Iris pigment epithelial cell (primary cell): ENCODE measurements at regions not wholly inside any gene's neighbourhood (a gene's known extent, or its start where the extent isn't known, plus 50 kb on each side); places are given as distances from the start of the nearest gene placed in this dataset.

Experiments used
- DNase-seq: peaks from one replicate; pipeline ENCODE4 v3.0.0-alpha.2; 2011; ENCODE audit warnings: low read depth

DNA sequence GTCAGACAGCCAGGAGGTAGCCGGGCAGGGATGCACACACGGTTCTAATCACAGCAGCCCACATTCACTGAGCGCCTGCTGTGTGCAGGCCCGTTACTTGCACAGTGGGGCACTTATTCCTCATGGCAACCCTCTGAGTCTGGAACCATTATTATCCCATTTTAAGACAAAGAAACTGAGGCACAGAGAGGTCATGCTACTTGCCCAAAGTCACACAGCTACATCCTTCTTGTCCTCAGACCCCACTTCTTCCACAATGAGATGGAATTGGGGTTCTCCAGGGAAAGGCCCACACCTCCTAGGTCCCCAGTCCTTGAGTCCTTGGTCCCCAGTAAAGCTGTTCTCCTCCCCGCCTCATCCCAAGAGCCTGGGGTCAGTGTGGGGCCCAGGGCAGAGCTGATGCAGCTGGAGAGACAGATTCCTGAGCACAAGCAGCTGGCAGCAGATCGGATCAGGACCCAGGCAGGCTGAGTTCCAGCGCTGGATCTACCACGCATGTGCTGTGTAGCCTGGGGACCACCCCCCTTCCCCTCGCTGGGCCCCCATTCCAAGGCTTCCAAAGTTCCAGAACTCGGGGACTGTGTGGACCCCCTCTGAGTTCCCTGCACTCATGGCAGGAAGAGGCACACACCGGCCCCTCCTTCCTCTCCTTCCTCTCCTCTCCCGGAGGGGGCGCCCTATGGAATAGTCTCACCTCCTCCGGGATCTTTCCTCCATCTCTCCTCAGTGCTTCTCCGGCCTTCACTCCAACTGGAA lies 393.4 kb downstream of the MATN1 start:
- no peak for DNase-seq

DNA sequence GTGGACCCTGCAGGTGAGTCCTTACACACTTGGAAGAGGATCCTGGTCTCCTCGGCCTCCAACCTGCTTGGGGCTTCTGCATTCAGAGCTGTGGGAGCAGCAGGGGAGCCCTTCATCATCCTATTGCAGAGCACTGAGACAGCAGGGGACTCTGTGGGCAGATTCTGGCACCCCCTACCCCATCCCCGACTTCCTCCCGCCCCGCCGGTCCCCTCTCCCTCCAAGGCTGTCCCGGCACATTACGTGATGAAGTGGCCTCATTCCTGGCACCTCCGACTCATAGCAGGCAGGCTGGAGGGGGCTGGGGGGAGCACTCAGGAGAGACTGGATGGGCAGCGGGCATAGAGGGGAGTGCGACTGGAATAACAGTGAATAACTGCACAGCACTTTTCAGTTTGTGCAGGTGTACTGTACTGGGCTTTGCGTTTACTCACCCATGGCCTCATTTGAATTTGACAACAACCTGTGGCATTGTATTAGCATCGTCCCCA lies 394.1 kb downstream of the MATN1 start:
- DNase-seq, result no peak

DNA sequence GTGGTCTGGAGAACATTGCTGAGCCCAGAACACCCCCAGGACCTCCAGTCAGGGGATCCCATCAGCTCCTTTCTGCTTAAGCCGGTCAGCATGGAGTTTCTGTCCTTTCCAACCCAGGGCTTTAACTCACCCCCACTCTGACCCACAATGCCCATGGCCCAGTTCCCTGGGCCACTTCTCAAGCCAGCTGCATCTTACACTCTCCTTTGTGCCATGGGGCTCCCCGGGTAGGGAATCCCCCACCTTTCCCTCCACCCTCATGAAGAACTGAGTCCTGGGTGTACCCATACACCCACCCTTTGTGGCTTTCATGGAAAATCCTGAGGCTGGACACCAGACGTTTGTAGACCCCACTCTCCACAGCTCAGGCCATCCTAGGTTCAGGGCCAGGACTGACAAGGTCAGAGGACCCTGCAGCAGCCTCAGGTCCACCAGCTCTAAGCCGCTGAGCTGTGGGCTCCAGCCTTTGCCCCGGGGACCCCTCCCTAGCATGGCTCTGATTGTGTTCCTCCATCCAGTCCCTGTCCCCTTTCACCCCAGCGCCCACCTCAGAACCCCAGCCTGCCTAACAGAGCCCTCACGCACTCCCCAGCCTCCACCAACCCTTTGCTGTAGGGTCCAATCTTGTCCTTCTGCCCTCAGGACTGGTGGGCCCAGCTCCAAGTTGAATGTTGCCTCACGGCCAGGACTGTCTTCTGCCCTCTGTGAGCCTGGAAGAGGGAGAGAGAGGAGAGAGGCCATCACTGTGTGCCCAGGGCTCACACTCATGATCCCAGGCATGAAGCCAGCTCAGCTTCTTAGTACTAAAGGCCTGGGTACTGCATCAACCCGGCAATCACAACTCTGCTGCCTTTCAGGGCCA lies 394.8 kb downstream of the MATN1 start:
- DNase-seq, result no peak

DNA sequence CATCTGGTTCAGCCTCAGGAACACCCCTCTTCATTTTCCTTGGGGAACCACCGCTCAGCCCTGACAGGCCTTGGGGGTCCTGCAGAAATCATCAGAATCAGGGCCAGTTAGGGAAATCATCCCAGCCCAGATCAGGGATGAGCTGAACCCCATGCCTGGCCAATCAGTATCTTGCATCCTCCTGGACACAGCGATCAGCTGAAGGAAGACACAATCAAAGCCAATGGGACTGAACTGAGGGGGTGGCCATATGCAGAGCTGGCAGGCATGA lies 395.4 kb downstream of the MATN1 start:
- no peak for DNase-seq

DNA sequence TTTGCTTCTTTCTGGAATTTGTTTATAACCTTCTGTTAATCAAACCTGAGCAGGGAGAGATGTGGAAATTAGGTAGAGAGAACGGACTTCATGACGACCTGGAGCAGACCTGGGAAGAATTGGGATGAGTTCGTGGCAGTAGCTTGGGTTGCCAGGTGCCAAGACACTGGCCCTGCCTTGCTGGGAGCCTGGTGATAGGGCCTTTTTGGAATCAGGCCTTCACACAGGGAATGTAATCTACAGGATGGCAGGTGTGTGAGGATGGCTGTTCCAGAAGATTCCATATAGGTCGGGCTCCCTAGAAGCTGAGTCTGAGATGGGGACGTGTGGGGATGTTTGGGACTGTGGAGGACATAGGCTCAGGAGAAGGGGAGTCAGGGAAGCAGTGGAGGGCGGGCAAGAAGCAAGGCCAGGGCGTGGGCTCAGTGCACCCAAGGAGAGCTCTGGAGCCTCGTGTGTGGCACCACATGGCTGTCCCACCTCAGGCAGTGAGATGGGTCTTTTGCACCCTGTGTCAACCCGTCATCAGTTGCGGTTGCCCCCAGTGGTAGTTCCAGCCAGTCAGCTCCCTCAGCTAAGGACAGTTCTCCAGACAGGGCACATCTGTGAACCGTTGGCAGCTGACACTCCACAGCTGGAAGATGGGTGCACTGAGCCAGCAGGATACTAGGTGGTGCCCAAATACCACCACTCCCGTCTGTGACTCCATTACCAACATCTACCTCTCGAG lies 395.9 kb downstream of the MATN1 start:
- DNase-seq, result no peak

DNA sequence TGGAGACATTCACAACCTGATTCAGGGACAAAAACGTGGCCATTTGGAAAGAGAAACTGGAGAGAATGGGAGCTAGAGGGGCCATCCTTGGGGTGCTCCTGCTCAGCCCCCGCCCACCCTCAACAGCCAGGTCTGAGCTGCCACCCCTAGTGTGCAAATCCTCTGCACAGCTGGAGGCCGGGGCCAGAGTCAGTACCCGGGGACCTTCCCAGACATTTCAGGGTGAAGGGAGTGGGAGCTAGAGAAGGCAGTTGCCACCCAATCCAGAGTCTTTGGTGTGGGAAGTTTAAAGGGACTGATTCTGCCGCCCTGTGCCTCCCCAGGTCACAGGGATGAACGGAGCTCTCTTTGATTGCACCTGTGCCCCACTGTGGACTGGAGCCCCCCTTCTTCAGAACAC lies 397.4 kb downstream of the MATN1 start:
- no peak for DNase-seq

DNA sequence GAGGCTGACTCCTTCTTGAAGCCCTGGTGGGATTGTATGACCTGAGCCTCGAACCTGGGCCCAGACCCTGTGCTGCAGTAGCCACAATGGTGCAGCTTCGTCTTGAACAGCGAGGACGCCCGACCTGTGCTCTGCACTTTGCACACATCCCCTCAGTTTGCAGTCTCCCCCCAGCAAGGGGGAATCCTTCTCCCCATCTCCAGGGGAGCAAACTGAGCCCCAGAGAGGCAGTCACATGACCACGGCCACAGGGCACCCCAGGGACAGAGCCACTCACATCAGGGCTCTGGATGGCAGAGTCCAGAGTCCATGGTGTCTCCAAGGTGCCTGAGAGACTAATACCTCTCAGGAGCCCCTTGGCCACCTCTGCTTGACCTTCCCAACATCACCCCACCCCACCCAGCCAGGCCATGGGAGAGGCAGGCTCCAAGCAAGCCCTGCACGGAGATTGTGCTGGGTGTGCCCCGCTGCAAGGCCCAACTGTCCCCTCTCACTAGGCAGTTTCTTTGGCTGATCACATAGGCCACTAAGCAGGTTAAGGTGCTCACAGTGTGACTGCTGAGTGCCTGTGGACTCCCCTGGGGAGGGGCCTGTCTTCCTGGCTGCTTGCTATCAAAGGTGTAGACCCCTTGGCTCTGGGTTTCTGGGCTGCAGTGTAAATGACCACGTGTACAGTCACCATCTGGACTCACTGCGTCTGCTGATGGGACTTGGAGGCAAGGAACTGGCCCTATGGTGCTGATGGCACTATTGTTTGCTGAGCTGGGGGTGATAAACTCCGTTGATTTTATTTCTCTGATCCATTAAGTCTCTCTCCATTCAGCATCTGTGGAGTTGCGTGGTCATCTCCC lies 398.1 kb downstream of the MATN1 start:
- no peak for DNase-seq

DNA sequence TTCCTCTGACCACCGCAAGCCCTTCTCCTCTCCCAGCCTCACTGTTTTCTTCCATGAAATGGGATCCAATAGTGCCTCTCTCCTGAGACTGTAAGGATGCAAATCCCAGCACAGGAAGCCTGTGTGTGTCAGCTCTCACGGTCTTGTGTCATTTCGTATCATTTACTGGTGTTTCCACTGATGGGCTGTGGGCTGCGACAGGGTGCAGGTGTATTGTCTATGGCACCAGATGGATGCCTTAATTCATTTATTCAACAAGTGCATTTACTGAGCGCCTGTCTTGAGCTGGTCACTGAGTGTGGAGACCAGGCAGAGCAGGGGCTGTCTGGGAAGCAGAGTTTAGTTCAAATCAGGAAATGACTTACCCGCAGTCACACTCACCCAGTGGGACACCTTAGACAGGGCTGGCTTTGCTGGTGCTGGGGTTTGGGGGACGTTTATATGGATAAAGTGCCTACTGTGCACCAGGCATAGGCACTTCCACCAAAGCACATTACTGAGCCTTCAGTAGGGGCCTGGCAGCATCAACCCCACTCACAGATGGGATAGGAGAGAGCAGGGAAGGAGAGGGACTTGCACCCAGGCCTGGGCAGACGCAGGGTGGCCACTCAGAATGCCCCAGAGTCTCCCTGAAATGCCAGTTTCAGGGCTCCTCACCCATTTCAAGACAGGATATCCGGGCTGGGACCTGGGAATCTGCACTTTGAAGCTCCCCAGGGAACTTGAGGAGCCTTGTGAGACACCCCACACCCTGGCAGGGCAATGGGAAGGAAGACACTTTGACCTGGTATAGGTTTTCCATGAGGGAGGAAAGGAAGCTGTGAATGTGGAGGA lies 398.9 kb downstream of the MATN1 start:
- no peak for DNase-seq

DNA sequence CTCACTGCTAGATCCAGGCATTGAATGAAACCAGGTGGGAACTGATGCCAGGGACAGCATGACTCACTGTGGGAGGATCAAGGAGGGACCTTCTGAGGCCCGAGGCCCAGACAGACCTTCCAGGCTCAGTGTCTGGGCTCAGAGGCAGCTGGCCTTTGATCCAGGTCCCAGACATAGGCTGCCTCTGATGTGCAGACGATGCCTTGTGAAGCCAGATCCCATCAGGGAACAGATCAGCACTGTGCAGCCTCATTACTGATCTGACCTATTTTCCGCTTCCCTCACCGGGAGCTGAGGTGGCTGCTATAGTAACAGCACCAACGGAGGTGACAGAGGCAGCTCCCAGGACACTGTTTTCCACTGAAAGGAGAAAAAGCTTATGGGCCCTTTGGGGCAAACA lies 399.5 kb downstream of the MATN1 start:
- DNase-seq, result no peak

DNA sequence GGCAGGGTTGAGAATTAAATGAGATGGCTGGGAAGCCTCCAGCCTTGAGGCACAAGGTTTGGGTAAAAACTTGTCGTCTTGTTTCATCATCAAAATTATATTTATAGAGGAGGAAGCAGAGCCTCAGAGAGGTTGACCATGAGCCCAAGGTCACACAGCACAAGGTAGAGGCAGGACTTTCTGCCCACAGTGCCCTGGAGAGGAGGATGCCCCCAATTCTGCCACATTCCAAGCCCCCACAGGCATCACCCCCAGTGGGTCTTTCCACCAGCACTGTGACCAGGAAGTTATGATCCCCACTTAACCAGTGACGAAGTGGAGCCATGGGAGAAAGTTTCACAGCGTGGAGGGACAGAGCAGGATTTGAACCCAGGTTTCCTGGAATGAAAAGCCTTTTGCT lies 400.0 kb downstream of the MATN1 start:
- DNase-seq, result no peak

DNA sequence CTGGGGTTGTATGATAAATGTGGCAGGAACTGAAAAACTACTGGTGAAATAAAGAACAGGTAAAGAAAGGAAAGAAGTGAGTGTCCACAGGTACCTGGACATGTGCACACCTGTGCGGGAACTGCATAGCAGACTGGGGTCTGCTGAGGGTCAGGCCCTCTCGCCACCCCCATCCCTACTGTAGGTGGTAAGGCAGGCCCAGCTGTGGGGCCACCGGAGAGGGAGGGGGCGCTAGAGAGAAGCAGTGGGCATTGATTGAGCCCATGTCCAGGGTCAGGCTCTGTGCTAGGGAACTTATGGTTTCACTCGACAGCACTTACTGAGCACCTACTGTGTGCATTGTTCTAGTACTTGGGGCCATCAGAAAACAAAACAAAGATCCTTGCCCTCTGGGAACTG lies 400.5 kb downstream of the MATN1 start:
- no peak for DNase-seq

DNA sequence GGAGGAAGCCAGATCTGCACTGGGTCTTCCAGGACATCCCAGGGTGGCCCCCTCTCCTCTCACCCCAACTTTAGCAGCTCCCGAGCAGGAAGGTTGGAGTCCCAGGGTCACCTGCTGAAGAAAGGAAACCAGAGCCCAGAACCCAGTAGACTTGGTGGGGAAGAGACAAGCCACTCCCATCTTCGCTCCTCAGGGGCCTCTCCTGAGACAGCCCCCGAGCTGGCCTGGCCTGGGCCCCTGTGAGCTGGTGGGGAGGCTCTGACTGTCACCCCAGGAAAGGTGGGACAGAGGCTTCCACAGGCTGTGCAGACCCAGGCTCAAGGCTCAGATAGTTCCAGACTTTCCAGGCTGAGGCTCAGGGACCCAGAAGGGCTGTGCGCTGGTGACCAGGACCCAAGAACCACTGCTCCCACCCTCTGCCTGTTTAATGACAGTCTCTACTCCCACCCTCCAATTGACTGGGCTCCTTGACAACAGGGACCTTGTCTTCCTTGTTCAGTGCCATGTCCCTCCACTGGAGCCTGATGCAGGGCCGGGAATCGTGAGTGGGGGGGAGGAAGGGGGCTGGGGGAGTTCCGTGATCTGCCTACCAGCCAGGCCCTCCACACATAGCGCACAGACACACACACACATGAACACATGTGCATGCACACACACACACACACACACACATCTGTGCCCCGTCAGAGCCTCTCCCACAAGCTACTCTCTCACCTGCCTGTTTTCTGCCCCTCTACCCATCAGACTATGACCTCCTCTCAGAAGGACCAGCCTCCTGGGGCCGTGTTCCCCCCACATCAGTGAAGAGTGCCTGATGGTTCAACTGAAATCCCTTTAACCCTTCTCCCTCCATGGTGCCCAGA lies 401.2 kb downstream of the MATN1 start:
- no peak for DNase-seq

DNA sequence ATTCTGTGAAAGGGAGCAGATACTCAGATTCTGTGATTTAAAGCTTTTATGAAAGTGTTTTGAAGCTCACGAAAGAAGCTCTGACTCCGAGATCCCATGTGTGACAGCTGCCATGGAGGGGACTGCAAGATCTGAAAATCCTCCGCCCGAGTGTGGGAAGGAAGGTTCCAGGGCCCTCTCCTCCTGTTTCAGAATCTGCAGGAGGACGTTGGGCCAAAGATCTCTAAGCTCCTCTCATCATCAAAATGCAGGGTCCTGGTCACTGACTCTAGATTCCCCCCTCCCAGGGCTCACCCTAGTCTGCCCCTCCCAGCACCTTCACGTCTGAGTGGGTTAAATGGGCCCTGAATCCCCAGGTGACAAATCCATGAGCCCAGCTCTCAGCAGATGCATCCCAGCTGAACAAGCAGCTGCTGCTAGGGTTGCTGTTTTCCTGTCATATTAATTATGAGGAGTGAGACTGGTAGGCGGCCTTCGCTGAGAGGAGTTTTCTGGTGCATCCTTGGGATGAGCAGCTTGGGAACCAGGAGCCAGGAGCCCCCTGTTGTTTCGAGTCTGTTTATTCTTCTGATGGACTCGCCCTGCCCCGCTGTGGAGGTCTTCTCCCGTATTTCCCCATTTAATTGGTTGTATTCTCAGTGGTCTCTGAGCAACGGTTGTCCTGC lies 402.0 kb downstream of the MATN1 start:
- DNase-seq, result no peak

DNA sequence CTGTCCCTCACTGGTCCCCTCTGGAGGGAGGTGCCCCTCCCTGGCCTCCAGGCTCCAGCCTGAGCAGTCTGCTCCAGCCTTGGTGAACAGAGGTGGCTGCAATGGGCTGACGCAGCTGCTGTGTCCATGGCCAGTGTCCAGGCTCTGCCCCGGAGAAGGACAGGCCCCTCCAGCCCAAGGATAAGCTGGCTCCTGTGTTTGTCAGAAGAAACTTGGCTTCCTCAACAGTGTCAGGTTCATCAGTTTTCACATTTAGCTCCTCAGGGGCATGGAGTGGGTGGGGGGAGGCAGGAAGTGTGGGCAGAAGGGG lies 402.8 kb downstream of the MATN1 start:
- DNase-seq, result no peak

DNA sequence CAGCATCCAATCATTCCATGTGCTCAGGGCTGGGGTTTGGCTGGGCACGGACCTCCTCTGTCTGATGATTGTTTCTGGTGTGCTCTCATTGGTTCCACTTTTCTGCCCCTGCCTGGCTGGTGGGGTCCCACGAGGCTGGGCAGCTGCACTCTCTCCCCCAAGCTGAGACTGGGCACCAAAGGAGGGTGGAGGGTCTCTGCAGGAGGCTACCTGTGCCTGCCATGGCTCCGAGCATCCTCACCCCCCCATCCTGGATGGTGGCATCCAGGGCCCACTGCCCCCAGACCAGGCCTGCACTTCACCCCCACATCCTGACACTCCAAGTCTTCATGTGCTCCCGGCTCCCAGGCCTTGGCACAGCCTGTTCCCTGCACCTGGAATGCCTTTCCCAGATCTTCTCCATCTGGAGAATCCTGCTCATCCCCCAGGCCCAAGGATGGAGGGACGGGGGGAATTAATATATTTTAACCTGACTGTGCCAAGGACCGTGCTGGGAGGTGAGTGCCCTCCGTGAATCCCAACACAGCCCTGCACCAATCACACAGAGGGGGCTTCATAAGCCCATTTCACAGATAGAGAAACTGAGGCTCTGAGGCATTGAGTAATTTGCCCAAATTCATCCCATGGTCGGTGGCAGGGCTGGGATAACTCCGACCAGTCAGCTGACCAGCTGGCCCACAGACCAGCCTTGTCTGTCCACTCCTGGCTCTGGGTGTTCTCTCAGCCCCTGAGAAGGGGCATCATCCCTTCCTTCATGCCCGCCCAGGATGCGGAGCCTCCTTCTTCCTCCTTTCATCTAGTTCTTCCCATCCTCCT lies 403.4 kb downstream of the MATN1 start:
- no peak for DNase-seq

DNA sequence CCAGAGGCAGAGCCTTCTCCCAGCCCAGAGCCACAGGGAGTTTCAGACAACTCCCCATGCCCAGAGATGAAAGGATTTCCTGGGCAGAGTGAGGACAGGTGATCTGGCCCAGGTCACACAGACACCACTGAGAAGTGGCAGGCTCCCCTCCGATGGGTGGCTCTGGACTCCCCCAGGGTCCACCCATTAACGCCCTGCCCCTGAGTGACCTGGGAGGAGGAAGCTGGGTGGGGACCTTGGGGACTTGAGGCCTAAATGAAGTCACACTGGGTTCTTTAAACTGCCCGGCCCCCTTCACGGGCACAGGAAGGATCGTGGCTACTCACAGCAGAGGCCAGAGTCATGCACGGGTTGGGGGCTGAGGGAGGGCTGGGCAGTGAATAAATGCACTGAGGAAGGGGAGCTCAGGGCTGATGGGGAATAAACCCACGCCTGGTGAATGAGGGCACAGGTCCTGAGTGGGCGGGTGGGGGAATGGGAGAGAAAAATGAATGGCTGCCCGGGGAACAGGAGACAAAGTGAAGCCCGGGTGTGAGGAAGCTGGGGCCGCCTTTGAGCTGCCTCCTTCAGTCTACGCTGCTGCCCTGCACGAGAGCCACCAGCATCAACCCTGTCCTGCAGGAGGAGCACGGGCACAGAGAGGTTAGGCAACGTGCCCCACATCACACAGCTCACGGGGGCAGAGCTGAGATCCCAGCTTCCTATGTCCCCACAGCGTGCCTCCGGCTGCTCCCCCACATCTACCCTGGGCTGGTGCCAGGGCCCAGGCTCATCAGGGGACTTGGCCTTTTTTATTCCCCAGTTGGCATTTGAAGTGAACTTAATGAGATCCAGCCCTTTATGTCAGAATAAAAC lies 404.3 kb downstream of the MATN1 start:
- DNase-seq, result no peak

DNA sequence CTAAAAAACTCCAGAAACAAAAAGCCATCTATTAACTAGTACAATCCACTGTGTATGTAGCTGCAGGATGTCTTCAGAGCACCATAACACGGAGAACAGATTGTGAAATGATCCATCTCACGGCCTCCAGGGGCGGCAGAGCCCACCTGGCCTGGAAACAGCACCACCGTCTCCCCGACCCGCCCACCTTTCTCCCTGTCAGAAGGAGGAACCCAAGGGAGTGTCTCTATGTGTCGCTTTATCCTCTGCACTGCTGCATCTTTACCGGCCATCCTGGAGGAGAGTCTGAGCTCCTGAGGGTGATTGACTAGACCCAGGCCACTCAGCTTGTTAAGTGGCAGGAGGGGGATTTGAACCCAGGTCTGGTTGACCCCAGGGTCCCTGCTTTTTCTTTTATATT lies 405.0 kb downstream of the MATN1 start:
- DNase-seq, result no peak

DNA sequence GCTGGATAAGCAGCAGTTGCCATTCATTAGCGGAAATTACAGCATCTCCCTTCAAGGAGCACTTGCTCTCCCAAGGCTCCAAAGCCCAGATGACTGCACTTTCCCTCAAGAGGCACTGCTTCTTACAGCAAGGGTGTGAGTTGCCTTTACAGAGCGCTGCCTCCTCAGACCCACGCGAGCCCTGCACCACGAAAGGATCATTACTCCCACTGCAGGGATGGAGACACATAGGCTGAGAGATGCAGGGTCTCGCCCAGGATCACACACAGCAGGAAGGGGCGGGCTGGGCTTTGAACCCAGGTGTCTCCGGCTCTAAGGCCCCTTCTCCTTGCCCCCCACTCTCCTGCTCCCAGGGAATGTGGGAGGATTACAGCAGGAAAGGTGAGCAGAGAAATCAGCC lies 405.5 kb downstream of the MATN1 start:
- no peak for DNase-seq
